A673 (cell line): ENCODE measurements at regions not wholly inside any gene's neighbourhood (a gene's known extent, or its start where the extent isn't known, plus 50 kb on each side); places are given as distances from the start of the nearest gene placed in this dataset.

Experiments used
- CTCF ChIP-seq: fragments of 300-800, 200-600 bp; sonication (generic); conservative IDR thresholded peaks from 2 replicates; pipeline ENCODE4 v1.5.1; 2017; ENCODE audit warnings: low read depth, mild to moderate bottlenecking, antibody characterized with exemption, low read length, moderate library complexity, mixed read lengths
- EZH2 ChIP-seq: fragments of 200-600 bp; sonication (generic); IDR thresholded peaks from 2 replicates; pipeline ENCODE4 v1.6.1; 2017; ENCODE audit warnings: borderline replicate concordance, low read depth, mild to moderate bottlenecking, mixed read lengths, antibody characterized with exemption, low read length; ENCODE audit not compliant: poor library complexity, severe bottlenecking

- TF ChIP-seq CTCF (no peak), EZH2 (no peak)
Measured at GRCh38 chr15:96728591-96728990, 398.1 kb downstream of the NR2F2 start.
